ENCODE measurements at regions not wholly inside any gene's neighbourhood (a gene's known extent, or its start where the extent isn't known, plus 50 kb on each side); places are given as distances from the start of the nearest gene placed in this dataset.

GRCh38 chr5:26482810-26483375 lies 555.5 kb downstream of the CDH9 start:
- ChIA-PET CTCF (no interaction called here), POLR2A (no interaction called here)
- intact Hi-C loops (cut with DNase I, micrococcal nuclease): no loop called here
- Mint-ChIP-seq H3K36me3 (ENCODE audit: low read depth) (no peaks in the 10 kb centered on the region), H3K4me1 (ENCODE audit: low read depth) (no peaks in the 10 kb centered on the region), H3K9me3 (no peaks in the 10 kb centered on the region), H3K27ac (no peak overlapping the region), H3K27me3 (no peaks in the 10 kb centered on the region), H3K4me3 (no peak overlapping the region)
- Histone ChIP-seq H3K27ac (ENCODE audit: low read depth in 1 of 2, low read length in 2 of 2) (no peak overlapping the region), H3K9me3 (ENCODE audit: control insufficient read depth in 1 of 2, insufficient read depth in 1 of 2, low read length in 2 of 2) (peaks cover 0 to 10% of the 10 kb centered on the region in 2 experiments), H3K27me3 (ENCODE audit: control insufficient read depth in 1 of 2, insufficient read depth in 2 of 2, low read length in 2 of 2) (no peaks in the 10 kb centered on the region), H3K36me3 (ENCODE audit: insufficient read depth, low read length) (no peaks in the 10 kb centered on the region), H3K4me3 (ENCODE audit: low read length) (no peak overlapping the region), H3K4me1 (ENCODE audit: insufficient read depth, low read length) (no peaks in the 10 kb centered on the region)
- no peak for DNase-seq
- no peak for TF ChIP-seq CTCF (IDR thresholded peaks at IDR 0.05)
- no peak for ATAC-seq (ENCODE audit: poor library complexity)

- Mint-ChIP-seq H3K27me3 (no peaks in the 10 kb centered on the region), H3K9me3 (no peaks in the 10 kb centered on the region), H3K4me1 (ENCODE audit: low read depth) (no peaks in the 10 kb centered on the region), H3K4me3 (no peak overlapping the region), H3K27ac (no peak overlapping the region), H3K36me3 (ENCODE audit: low read depth) (no peaks in the 10 kb centered on the region)
- no peak for ATAC-seq (ENCODE audit: poor library complexity)
- no peak for DNase-seq
- intact Hi-C loops (cut with DNase I, micrococcal nuclease): no loop called here
- Histone ChIP-seq H3K36me3 (ENCODE audit: insufficient read depth, low read length) (no peaks in the 10 kb centered on the region), H3K27ac (ENCODE audit: low read depth in 1 of 2, low read length in 2 of 2) (no peak overlapping the region), H3K27me3 (ENCODE audit: control insufficient read depth in 1 of 2, insufficient read depth in 2 of 2, low read length in 2 of 2) (no peaks in the 10 kb centered on the region), H3K9me3 (ENCODE audit: control insufficient read depth in 1 of 2, insufficient read depth in 1 of 2, low read length in 2 of 2) (peaks cover 0 to 10% of the 10 kb centered on the region in 2 experiments), H3K4me1 (ENCODE audit: insufficient read depth, low read length) (no peaks in the 10 kb centered on the region), H3K4me3 (ENCODE audit: low read length) (no peak overlapping the region)
- ChIA-PET POLR2A (no interaction called here), CTCF (no interaction called here)
- TF ChIP-seq CTCF (IDR thresholded peaks at IDR 0.05): no peak
Observed at GRCh38 chr5:26482076-26482809, 556.1 kb downstream of the CDH9 start.

- no peaks in the 10 kb centered on the region for H3K36me3 Mint-ChIP-seq (ENCODE audit: low read depth)
- ChIA-PET POLR2A (no interaction called here), CTCF (no interaction called here)
- Histone ChIP-seq H3K27me3 (ENCODE audit: control insufficient read depth in 1 of 2, insufficient read depth in 2 of 2, low read length in 2 of 2) (no peaks in the 10 kb centered on the region), H3K4me1 (ENCODE audit: insufficient read depth, low read length) (no peaks in the 10 kb centered on the region), H3K36me3 (ENCODE audit: insufficient read depth, low read length) (no peaks in the 10 kb centered on the region), H3K9me3 (ENCODE audit: control insufficient read depth in 1 of 2, insufficient read depth in 1 of 2, low read length in 2 of 2) (peaks cover 3 to 5% of the 10 kb centered on the region in 2 experiments), H3K4me3 (ENCODE audit: low read length) (no peak overlapping the region), H3K27ac (ENCODE audit: low read depth in 1 of 2, low read length in 2 of 2) (no peak overlapping the region)
- intact Hi-C loops (cut with DNase I, micrococcal nuclease): no loop called here
- no peaks in the 10 kb centered on the region for H3K4me1 Mint-ChIP-seq (ENCODE audit: low read depth)
- no peak overlapping the region for H3K27ac Mint-ChIP-seq
- no peak overlapping the region for H3K4me3 Mint-ChIP-seq
- DNase-seq (no peak), ATAC-seq (ENCODE audit: poor library complexity) (no peak)
- TF ChIP-seq CTCF (IDR thresholded peaks at IDR 0.05): no peak
- H3K27me3 Mint-ChIP-seq: no peaks in the 10 kb centered on the region
- H3K9me3 Mint-ChIP-seq: peaks cover 19% of the 10 kb centered on the region
Observed at GRCh38 chr5:26470439-26470838, 567.9 kb downstream of the CDH9 start.

Data from CD4-positive, alpha-beta T cell (primary cell).